H1 (cell line): ENCODE measurements at regions not wholly inside any gene's neighbourhood (a gene's known extent, or its start where the extent isn't known, plus 50 kb on each side); places are given as distances from the start of the nearest gene placed in this dataset.

ENCODE experiments used
- CHD1 ChIP-seq: IDR thresholded peaks from 2 replicates; pipeline ENCODE4 v1.6.1; 2012; ENCODE audit warnings: low read depth, low read length, improper control_type of control experiment
- HDAC2 ChIP-seq, 2 experiments: fragments of 300-600 bp in 1 of 2; sonication (generic) in 1 of 2; IDR thresholded peaks; 2 replicates each; pipeline ENCODE4 v1.6.1; 2011 to 2012; ENCODE audit warnings: low read depth in 2 of 2, low read length in 2 of 2, mild to moderate bottlenecking in 2 of 2, moderate library complexity in 2 of 2, borderline replicate concordance in 1 of 2, inconsistent platforms in 1 of 2
- ZNF274 ChIP-seq: IDR thresholded peaks from 2 replicates; pipeline ENCODE4 v1.7.0; 2012; ENCODE audit warnings: low read length, borderline replicate concordance; ENCODE audit errors: extremely low read depth
- TF ChIP-seq, protein P1 (sequence below): IDR thresholded peaks from 2 replicates; pipeline ENCODE4 v1.6.1; 2011; ENCODE audit warnings: low read length, improper control_type of control experiment
- TF ChIP-seq, protein P2 (sequence below): fragments of 300-600 bp; sonication (generic); IDR thresholded peaks from 2 replicates; pipeline ENCODE4 v1.7.1; 2012; ENCODE audit warnings: low read length, moderate library complexity, mild to moderate bottlenecking, inconsistent platforms; ENCODE audit not compliant: insufficient replicate concordance
- TF ChIP-seq, protein P3 (sequence below), 3 experiments: IDR thresholded peaks; 1 replicate in 2 of 3; 2 replicates in 1 of 3; pipeline versions ENCODE4 v1.5.1 to v1.6.1; 2011; ENCODE audit warnings: low read length in 3 of 3, mild to moderate bottlenecking in 3 of 3, inconsistent platforms in 2 of 3, low read depth in 1 of 3, moderate library complexity in 1 of 3; ENCODE audit not compliant: insufficient read depth in 1 of 3; ENCODE audit errors: control extremely low read depth in 1 of 3

DNA sequence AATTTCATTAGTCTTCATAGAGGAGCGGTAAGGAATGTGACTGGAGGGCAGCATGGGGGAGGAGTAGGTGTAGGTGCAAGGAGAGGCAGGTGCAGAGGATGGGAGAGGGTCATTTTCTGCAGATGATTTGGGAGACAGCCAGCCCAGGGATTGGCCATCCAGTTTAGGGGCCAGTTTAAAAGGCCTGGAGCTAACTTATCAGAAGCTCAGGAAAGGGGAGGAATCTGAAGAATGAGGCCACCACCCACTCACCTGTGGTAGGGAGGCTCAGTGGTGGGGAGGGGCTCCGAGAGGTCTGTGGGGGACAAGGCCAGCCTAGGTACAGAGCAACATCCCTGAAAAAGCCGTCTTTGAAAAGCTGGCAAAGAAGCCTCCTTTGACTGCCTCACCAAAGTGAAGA is 110.8 kb upstream of the TMEM45B start (continued):
- TF ChIP-seq, protein P1, sequence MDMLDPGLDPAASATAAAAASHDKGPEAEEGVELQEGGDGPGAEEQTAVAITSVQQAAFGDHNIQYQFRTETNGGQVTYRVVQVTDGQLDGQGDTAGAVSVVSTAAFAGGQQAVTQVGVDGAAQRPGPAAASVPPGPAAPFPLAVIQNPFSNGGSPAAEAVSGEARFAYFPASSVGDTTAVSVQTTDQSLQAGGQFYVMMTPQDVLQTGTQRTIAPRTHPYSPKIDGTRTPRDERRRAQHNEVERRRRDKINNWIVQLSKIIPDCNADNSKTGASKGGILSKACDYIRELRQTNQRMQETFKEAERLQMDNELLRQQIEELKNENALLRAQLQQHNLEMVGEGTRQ = no peak
- TF ChIP-seq HDAC2 (IDR thresholded peaks at IDR 0.05; ENCODE audit: borderline replicate concordance in 1 of 2, low read depth in 2 of 2, low read length in 2 of 2) = no peak
- TF ChIP-seq CHD1 = no peak
- TF ChIP-seq ZNF274 = no peak
- TF ChIP-seq, protein P2, sequence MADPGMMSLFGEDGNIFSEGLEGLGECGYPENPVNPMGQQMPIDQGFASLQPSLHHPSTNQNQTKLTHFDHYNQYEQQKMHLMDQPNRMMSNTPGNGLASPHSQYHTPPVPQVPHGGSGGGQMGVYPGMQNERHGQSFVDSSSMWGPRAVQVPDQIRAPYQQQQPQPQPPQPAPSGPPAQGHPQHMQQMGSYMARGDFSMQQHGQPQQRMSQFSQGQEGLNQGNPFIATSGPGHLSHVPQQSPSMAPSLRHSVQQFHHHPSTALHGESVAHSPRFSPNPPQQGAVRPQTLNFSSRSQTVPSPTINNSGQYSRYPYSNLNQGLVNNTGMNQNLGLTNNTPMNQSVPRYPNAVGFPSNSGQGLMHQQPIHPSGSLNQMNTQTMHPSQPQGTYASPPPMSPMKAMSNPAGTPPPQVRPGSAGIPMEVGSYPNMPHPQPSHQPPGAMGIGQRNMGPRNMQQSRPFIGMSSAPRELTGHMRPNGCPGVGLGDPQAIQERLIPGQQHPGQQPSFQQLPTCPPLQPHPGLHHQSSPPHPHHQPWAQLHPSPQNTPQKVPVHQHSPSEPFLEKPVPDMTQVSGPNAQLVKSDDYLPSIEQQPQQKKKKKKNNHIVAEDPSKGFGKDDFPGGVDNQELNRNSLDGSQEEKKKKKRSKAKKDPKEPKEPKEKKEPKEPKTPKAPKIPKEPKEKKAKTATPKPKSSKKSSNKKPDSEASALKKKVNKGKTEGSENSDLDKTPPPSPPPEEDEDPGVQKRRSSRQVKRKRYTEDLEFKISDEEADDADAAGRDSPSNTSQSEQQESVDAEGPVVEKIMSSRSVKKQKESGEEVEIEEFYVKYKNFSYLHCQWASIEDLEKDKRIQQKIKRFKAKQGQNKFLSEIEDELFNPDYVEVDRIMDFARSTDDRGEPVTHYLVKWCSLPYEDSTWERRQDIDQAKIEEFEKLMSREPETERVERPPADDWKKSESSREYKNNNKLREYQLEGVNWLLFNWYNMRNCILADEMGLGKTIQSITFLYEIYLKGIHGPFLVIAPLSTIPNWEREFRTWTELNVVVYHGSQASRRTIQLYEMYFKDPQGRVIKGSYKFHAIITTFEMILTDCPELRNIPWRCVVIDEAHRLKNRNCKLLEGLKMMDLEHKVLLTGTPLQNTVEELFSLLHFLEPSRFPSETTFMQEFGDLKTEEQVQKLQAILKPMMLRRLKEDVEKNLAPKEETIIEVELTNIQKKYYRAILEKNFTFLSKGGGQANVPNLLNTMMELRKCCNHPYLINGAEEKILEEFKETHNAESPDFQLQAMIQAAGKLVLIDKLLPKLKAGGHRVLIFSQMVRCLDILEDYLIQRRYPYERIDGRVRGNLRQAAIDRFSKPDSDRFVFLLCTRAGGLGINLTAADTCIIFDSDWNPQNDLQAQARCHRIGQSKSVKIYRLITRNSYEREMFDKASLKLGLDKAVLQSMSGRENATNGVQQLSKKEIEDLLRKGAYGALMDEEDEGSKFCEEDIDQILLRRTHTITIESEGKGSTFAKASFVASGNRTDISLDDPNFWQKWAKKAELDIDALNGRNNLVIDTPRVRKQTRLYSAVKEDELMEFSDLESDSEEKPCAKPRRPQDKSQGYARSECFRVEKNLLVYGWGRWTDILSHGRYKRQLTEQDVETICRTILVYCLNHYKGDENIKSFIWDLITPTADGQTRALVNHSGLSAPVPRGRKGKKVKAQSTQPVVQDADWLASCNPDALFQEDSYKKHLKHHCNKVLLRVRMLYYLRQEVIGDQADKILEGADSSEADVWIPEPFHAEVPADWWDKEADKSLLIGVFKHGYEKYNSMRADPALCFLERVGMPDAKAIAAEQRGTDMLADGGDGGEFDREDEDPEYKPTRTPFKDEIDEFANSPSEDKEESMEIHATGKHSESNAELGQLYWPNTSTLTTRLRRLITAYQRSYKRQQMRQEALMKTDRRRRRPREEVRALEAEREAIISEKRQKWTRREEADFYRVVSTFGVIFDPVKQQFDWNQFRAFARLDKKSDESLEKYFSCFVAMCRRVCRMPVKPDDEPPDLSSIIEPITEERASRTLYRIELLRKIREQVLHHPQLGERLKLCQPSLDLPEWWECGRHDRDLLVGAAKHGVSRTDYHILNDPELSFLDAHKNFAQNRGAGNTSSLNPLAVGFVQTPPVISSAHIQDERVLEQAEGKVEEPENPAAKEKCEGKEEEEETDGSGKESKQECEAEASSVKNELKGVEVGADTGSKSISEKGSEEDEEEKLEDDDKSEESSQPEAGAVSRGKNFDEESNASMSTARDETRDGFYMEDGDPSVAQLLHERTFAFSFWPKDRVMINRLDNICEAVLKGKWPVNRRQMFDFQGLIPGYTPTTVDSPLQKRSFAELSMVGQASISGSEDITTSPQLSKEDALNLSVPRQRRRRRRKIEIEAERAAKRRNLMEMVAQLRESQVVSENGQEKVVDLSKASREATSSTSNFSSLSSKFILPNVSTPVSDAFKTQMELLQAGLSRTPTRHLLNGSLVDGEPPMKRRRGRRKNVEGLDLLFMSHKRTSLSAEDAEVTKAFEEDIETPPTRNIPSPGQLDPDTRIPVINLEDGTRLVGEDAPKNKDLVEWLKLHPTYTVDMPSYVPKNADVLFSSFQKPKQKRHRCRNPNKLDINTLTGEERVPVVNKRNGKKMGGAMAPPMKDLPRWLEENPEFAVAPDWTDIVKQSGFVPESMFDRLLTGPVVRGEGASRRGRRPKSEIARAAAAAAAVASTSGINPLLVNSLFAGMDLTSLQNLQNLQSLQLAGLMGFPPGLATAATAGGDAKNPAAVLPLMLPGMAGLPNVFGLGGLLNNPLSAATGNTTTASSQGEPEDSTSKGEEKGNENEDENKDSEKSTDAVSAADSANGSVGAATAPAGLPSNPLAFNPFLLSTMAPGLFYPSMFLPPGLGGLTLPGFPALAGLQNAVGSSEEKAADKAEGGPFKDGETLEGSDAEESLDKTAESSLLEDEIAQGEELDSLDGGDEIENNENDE = no peak
- TF ChIP-seq, protein P3, sequence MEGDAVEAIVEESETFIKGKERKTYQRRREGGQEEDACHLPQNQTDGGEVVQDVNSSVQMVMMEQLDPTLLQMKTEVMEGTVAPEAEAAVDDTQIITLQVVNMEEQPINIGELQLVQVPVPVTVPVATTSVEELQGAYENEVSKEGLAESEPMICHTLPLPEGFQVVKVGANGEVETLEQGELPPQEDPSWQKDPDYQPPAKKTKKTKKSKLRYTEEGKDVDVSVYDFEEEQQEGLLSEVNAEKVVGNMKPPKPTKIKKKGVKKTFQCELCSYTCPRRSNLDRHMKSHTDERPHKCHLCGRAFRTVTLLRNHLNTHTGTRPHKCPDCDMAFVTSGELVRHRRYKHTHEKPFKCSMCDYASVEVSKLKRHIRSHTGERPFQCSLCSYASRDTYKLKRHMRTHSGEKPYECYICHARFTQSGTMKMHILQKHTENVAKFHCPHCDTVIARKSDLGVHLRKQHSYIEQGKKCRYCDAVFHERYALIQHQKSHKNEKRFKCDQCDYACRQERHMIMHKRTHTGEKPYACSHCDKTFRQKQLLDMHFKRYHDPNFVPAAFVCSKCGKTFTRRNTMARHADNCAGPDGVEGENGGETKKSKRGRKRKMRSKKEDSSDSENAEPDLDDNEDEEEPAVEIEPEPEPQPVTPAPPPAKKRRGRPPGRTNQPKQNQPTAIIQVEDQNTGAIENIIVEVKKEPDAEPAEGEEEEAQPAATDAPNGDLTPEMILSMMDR (IDR thresholded peaks at IDR 0.05; ENCODE audit: control extremely low read depth in 1 of 3, insufficient read depth in 1 of 3, low read depth in 1 of 3, low read length in 3 of 3) = no peak
- TF ChIP-seq, all 59 proteins: peak for 0
